ENCODE measurements at regions not wholly inside any gene's neighbourhood (a gene's known extent, or its start where the extent isn't known, plus 50 kb on each side); places are given as distances from the start of the nearest gene placed in this dataset.

GRCh38 chr1:208557046-208557722 is 313.0 kb upstream of the PLXNA2 start:
- TF ChIP-seq POLR2A (IDR thresholded peaks at IDR 0.05; ENCODE audit: low read depth, low read length) (no peak), SPI1 (IDR thresholded peaks at IDR 0.05; ENCODE audit: low read depth, low read length) (no peak), POLR2AphosphoS5 (IDR thresholded peaks at IDR 0.05; ENCODE audit: low read depth, low read length) (no peak), TAF1 (IDR thresholded peaks at IDR 0.05; ENCODE audit: low read depth, low read length) (no peak)

Data from GM12891 (cell line).